Ascending aorta (tissue), 2 donors: ENCODE measurements at regions not wholly inside any gene's neighbourhood (a gene's known extent, or its start where the extent isn't known, plus 50 kb on each side); places are given as distances from the start of the nearest gene placed in this dataset.

ENCODE experiments used
- DNase-seq, 2 donors: peaks; one replicate each; pipeline ENCODE4 v3.0.0-alpha.2; 2019; ENCODE audit warnings: low spot score in 2 of 2
- H3K27ac ChIP-seq, 2 donors: fragments of 200-600 bp; sonication (generic); one replicate each; pipeline ENCODE4 v1.5.1; 2016 to 2017; ENCODE audit warnings: mild to moderate bottlenecking in 1 of 2
- H3K27me3 ChIP-seq: fragments of 200-600 bp; sonication (generic); one replicate; pipeline ENCODE4 v1.5.1; 2017
- H3K36me3 ChIP-seq, 2 donors: fragments of 200-600 bp; sonication (generic); one replicate each; pipeline ENCODE4 v1.5.1; 2016
- H3K4me1 ChIP-seq, 2 donors: fragments of 200-600 bp; sonication (generic); one replicate each; pipeline ENCODE4 v1.5.1; 2016 to 2017; ENCODE audit warnings: mild to moderate bottlenecking in 1 of 2
- H3K4me3 ChIP-seq, 2 donors: fragments of 200-600 bp; sonication (generic); one replicate each; pipeline ENCODE4 v1.5.1; 2016 to 2017; ENCODE audit warnings: mild to moderate bottlenecking in 1 of 2
- H3K9me3 ChIP-seq, 2 donors: fragments of 200-600 bp; sonication (generic); one replicate each; pipeline ENCODE4 v1.5.1; 2016
- intact Hi-C: fragments of 100-400 bp; cut with DNase I; formaldehyde crosslinking; loops from one replicate; pipeline ENCODE4 v1.15.1; 2023
- TF ChIP-seq, protein P1 (sequence below), 3 experiments: fragments of 200-600 bp in 2 of 3; fragments of 450-650 bp in 1 of 3; sonication (generic) in 2 of 3; IDR thresholded peaks; one replicate each; pipeline ENCODE4 v1.5.1; 2016 to 2019; ENCODE audit warnings: antibody characterized with exemption in 3 of 3, mild to moderate bottlenecking in 1 of 3, moderate library complexity in 1 of 3

DNA sequence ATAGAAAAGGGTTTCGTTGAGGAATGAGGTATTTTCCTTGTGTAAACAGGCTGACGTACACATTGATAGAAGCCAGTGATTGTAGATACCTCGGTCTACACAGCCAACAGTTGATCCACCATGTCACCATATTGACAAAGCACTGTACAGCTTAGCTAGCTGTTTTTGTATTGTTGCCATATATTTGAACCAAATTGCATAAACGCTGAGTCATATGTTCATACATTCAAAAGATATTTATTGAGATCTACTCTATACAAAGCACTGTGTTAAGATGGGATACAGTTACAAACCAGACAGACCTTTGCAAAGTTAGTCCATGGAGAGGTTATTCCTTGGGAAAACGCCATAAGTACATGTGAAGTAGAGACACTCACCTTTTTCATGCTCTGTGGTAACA lies 132.4 kb upstream of the ATP1B1 start:
- Histone ChIP-seq H3K36me3 (no peaks in the 10 kb centered on the region), H3K4me1 (no peaks in the 10 kb centered on the region), H3K27ac (no peak overlapping the region), H3K27me3 (no peaks in the 10 kb centered on the region), H3K4me3 (no peak overlapping the region), H3K9me3 (no peaks in the 10 kb centered on the region)
- intact Hi-C loops: no loop called here
- TF ChIP-seq, protein P1, sequence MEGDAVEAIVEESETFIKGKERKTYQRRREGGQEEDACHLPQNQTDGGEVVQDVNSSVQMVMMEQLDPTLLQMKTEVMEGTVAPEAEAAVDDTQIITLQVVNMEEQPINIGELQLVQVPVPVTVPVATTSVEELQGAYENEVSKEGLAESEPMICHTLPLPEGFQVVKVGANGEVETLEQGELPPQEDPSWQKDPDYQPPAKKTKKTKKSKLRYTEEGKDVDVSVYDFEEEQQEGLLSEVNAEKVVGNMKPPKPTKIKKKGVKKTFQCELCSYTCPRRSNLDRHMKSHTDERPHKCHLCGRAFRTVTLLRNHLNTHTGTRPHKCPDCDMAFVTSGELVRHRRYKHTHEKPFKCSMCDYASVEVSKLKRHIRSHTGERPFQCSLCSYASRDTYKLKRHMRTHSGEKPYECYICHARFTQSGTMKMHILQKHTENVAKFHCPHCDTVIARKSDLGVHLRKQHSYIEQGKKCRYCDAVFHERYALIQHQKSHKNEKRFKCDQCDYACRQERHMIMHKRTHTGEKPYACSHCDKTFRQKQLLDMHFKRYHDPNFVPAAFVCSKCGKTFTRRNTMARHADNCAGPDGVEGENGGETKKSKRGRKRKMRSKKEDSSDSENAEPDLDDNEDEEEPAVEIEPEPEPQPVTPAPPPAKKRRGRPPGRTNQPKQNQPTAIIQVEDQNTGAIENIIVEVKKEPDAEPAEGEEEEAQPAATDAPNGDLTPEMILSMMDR (IDR thresholded peaks at IDR 0.05): no peak
- no peak for DNase-seq

DNA sequence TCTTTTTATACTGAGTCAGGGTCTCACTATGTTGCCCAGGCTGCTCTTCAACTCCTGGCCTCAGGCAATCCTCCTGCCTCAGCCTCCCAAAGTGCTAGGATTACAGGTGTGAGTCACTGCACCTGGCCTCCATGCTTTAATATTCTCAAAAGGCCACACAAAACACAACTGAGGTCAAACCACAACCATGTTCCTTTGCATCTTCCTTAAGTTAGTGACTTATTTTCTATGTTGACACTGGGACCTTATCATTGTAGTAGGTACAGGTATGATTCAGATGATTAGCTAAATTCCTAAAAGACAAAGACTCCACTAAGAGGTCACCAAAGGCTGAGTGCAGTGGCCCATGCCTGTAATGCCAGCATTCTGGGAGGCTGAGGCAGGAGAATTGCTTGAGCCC lies 131.9 kb upstream of the ATP1B1 start:
- TF ChIP-seq, protein P1 (IDR thresholded peaks at IDR 0.05): no peak
- Histone ChIP-seq H3K4me1 (no peaks in the 10 kb centered on the region), H3K9me3 (no peaks in the 10 kb centered on the region), H3K27ac (no peak overlapping the region), H3K4me3 (no peak overlapping the region), H3K27me3 (no peaks in the 10 kb centered on the region), H3K36me3 (no peaks in the 10 kb centered on the region)
- DNase-seq: no peak
- intact Hi-C loops: no loop called here

DNA sequence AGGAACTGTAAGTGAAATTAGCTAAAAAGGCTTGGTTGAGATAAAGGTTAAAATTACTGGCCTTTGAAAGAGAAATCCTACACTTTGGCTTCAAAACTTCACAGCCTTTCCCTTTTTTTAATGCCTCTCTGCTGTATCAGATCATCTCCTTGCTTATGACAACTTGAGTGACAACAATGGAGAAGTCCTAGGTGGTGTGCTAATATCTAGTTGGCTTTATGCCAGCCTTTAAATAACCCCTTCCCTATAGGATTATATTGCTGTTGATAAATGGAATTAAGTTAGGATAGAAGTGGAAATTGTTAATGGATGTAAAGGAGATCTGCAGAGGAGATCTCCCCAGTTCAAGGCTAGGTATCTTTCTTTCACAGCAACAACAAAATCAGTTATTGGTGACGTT lies 130.2 kb upstream of the ATP1B1 start:
- DNase-seq: no peak
- no peaks in the 10 kb centered on the region for H3K9me3 ChIP-seq

DNA sequence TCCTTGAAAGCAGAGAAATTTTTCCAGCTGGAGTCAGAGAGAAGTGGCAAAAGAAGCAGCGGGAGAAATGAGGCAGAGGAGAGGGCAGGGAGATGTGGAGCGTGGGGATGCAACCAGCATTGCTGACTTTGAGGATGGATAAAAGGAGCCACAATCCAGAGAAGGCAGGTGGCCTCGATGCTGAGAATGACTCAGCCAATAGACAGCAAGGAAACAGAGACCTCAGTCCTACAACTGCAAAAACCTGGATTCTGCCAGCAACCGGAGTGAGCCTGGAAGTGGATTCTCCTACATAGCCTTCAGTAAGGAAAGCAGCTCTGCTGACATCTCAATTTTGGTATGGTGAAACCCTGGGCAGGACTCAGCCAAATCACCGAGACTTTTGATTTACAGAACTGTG lies 128.9 kb upstream of the ATP1B1 start:
- intact Hi-C loops: no loop called here
- H3K4me1 ChIP-seq: no peaks in the 10 kb centered on the region
- no peaks in the 10 kb centered on the region for H3K36me3 ChIP-seq
- H3K27me3 ChIP-seq: no peaks in the 10 kb centered on the region
- TF ChIP-seq, protein P1 (IDR thresholded peaks at IDR 0.05): no peak
- DNase-seq: no peak
- H3K27ac ChIP-seq: no peak overlapping the region
- no peak overlapping the region for H3K4me3 ChIP-seq
- H3K9me3 ChIP-seq: no peaks in the 10 kb centered on the region

More for the DNA sequence above, 130.2 kb upstream of the ATP1B1 start:
- Histone ChIP-seq H3K27ac (no peak overlapping the region), H3K36me3 (no peaks in the 10 kb centered on the region), H3K27me3 (no peaks in the 10 kb centered on the region), H3K4me1 (no peaks in the 10 kb centered on the region), H3K4me3 (no peak overlapping the region)
- TF ChIP-seq, protein P1 (IDR thresholded peaks at IDR 0.05): no peak
- intact Hi-C loops: no loop called here

DNA sequence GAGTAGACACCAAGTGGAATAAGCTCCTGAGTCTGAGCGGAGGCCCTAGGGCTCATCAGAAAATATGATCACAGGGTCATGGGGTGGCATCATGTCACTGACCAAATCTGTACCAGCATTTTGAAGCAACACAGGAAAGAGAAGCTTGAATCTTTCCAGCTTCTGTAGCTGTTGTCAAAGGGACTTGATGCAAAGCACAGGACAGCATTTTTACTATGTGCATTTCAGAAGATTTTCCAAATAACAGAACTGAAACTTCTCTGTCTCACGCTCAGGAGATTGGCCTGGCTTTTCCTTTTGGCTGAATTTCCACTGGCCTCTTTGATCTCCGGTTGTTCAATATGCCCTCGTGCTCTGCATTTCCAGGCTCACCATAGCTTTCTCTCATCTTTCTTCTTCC lies 127.2 kb upstream of the ATP1B1 start:
- H3K36me3 ChIP-seq: no peaks in the 10 kb centered on the region
- no peak overlapping the region for H3K4me3 ChIP-seq
- intact Hi-C loops: no loop called here
- TF ChIP-seq, protein P1 (IDR thresholded peaks at IDR 0.05): no peak
- H3K27ac ChIP-seq: no peak overlapping the region
- H3K9me3 ChIP-seq: no peaks in the 10 kb centered on the region
- no peak for DNase-seq
- H3K4me1 ChIP-seq: no peaks in the 10 kb centered on the region
- no peaks in the 10 kb centered on the region for H3K27me3 ChIP-seq

DNA sequence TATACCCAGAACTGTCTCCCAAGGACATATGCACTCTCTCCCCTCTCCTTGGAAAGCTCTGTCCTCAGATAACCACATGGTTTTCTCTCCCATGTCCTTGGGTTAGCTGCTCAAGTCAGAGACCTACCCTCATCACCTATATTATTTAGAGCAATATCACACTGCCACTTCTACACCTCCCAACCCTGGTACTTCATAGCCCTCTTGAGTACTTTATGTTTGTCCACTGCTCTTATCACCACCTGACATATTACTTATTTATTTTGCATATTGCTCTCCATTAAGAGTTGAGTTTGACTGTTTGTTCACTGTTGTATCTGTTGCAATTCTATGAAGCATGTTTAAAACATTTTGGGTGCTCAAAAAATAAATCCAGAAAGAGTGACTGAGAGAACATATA lies 126.3 kb upstream of the ATP1B1 start:
- Histone ChIP-seq H3K27ac (no peak overlapping the region), H3K4me3 (no peak overlapping the region), H3K9me3 (no peaks in the 10 kb centered on the region), H3K4me1 (no peaks in the 10 kb centered on the region), H3K36me3 (no peaks in the 10 kb centered on the region), H3K27me3 (no peaks in the 10 kb centered on the region)
- TF ChIP-seq, protein P1 (IDR thresholded peaks at IDR 0.05): no peak
- no peak for DNase-seq
- intact Hi-C loops: no loop called here
